ENCODE measurements at regions not wholly inside any gene's neighbourhood (a gene's known extent, or its start where the extent isn't known, plus 50 kb on each side); places are given as distances from the start of the nearest gene placed in this dataset.

- Histone ChIP-seq H3K18ac (ENCODE audit: low read depth, low read length) (no peak overlapping the region), H4K20me1 (ENCODE audit: insufficient read depth, low read length) (no peaks in the 10 kb centered on the region), H2BK120ac (ENCODE audit: low read depth, low read length) (no peak overlapping the region), H3K23ac (ENCODE audit: low read depth, low read length) (no peak overlapping the region), H3K9me3 (ENCODE audit: control insufficient read depth, insufficient read depth, low read length) (no peaks in the 10 kb centered on the region), H3K4ac (ENCODE audit: low read depth, low read length) (no peak overlapping the region), H3K9me1 (ENCODE audit: insufficient read depth, low read length) (no peaks in the 10 kb centered on the region), H2BK5ac (ENCODE audit: low read depth, low read length, poor library complexity, severe bottlenecking) (no peak overlapping the region), H2AK9ac (replicated peaks; ENCODE audit: low read depth, low read length, poor library complexity) (no peak overlapping the region), H2BK20ac (ENCODE audit: low read depth, low read length) (no peak overlapping the region), H3K27me3 (ENCODE audit: control insufficient read depth, insufficient read depth, low read length) (no peaks in the 10 kb centered on the region), H4K5ac (ENCODE audit: low read depth, low read length) (no peak overlapping the region), H3K9ac (ENCODE audit: low read depth, low read length) (no peak overlapping the region), H2AK5ac (ENCODE audit: low read depth, low read length) (no peak overlapping the region), H3K14ac (replicated peaks; ENCODE audit: low read depth, low read length) (no peak overlapping the region), H3K4me3 (ENCODE audit: insufficient read depth, low read depth, low read length) (no peak overlapping the region), H2AFZ (replicated peaks; ENCODE audit: low read length, poor library complexity) (no peak overlapping the region), H3K36me3 (ENCODE audit: control insufficient read depth, insufficient read depth, low read length) (no peaks in the 10 kb centered on the region), H4K91ac (ENCODE audit: insufficient read depth, low read depth, low read length) (no peak overlapping the region), H3K4me1 (ENCODE audit: control insufficient read depth, insufficient read depth, low read length) (no peaks in the 10 kb centered on the region), H3K56ac (ENCODE audit: extremely low read depth, insufficient read depth, low read length) (no peak overlapping the region), H4K8ac (ENCODE audit: low read depth in 2 of 2, low read length in 2 of 2) (no peak overlapping the region), H3K4me2 (ENCODE audit: low read depth, low read length) (no peak overlapping the region), H3K27ac (ENCODE audit: insufficient read depth, low read length) (no peak overlapping the region), H3K79me1 (ENCODE audit: low read depth in 1 of 2, low read length in 2 of 2) (no peaks in the 10 kb centered on the region), H2BK15ac (ENCODE audit: low read depth, low read length) (no peak overlapping the region)
- in situ Hi-C loops (cut with MboI; ENCODE audit: low sequenced_read_pairs) (no loop called here), intact Hi-C loops (cut with micrococcal nuclease) (no loop called here), dilution Hi-C loops (cut with HindIII; ENCODE audit: low sequenced_read_pairs, unreplicated experiment) (no loop called here)
- no TSS peak for BruUV-seq (replicated peaks)
- WGBS, 2 experiments (ENCODE audit: extremely low coverage in 2 of 2, insufficient read length in 1 of 2) = 79% methylated on average over 4 of the region's 5 CpGs; no CpG with 5 or more reads in 1 of the 2 experiments
- DNase-seq (no peak), ATAC-seq (ENCODE audit: low read depth) (no peak)
- ChIA-PET POLR2A (ENCODE audit: unreplicated experiment) (no interaction called here), CTCF (no interaction called here)
- TF ChIP-seq CTCF (conservative IDR thresholded peaks at IDR 0.05; ENCODE audit: low read depth, low read length) = no peak
- no peak for TF ChIP-seq NFE2L2 (IDR thresholded peaks at IDR 0.05; ENCODE audit: low read depth, low read length)
- no peak for TF ChIP-seq USF2 (IDR thresholded peaks at IDR 0.05; ENCODE audit: low read depth, low read length)
- no peak for TF ChIP-seq SMC3 (IDR thresholded peaks at IDR 0.05; ENCODE audit: low read depth, low read length)
- TF ChIP-seq, protein P1, sequence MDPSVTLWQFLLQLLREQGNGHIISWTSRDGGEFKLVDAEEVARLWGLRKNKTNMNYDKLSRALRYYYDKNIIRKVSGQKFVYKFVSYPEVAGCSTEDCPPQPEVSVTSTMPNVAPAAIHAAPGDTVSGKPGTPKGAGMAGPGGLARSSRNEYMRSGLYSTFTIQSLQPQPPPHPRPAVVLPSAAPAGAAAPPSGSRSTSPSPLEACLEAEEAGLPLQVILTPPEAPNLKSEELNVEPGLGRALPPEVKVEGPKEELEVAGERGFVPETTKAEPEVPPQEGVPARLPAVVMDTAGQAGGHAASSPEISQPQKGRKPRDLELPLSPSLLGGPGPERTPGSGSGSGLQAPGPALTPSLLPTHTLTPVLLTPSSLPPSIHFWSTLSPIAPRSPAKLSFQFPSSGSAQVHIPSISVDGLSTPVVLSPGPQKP (IDR thresholded peaks at IDR 0.05; ENCODE audit: borderline replicate concordance, low read depth, low read length) = no peak
- TF ChIP-seq MAZ (IDR thresholded peaks at IDR 0.05; ENCODE audit: borderline replicate concordance, low read depth, low read length) = no peak
- TF ChIP-seq MXI1 (IDR thresholded peaks at IDR 0.05; ENCODE audit: borderline replicate concordance, low read depth, low read length) = no peak
- no peak for TF ChIP-seq CHD1 (IDR thresholded peaks at IDR 0.05; ENCODE audit: low read depth, low read length)
- no peak for TF ChIP-seq CEBPB (IDR thresholded peaks at IDR 0.05; ENCODE audit: low read depth, low read length)
- no peak for TF ChIP-seq BHLHE40 (IDR thresholded peaks at IDR 0.05; ENCODE audit: low read depth, low read length)
- TF ChIP-seq POLR2A (IDR thresholded peaks at IDR 0.05; ENCODE audit: low read depth, low read length) = no peak
- TF ChIP-seq MAFK (IDR thresholded peaks at IDR 0.05; ENCODE audit: low read depth, low read length) = no peak
Measured at GRCh38 chr5:173488144-173488543, 128.3 kb downstream of the BOD1 start.
